ENCODE measurements at regions not wholly inside any gene's neighbourhood (a gene's known extent, or its start where the extent isn't known, plus 50 kb on each side); places are given as distances from the start of the nearest gene placed in this dataset.

DNA sequence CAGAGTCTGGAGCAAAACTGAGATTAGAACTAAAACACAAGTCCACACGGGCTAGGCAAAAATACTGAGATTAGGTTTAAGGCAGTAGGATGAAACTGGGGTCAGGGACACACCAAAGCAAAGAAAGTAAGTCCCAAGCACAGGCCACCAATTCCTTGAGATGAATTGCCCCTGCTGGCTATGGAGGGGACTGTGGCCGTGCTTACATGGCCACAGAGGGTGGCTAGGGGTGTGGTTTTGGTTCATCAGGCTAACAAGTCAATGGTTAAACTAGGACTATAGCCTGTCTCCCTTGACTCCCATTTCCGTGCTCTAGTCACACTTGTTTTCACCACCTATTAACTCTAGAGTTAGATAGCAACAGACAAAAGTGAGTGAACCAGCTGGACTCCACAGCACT lies 394.8 kb downstream of the PBX1 start:
- TF ChIP-seq, protein P1, sequence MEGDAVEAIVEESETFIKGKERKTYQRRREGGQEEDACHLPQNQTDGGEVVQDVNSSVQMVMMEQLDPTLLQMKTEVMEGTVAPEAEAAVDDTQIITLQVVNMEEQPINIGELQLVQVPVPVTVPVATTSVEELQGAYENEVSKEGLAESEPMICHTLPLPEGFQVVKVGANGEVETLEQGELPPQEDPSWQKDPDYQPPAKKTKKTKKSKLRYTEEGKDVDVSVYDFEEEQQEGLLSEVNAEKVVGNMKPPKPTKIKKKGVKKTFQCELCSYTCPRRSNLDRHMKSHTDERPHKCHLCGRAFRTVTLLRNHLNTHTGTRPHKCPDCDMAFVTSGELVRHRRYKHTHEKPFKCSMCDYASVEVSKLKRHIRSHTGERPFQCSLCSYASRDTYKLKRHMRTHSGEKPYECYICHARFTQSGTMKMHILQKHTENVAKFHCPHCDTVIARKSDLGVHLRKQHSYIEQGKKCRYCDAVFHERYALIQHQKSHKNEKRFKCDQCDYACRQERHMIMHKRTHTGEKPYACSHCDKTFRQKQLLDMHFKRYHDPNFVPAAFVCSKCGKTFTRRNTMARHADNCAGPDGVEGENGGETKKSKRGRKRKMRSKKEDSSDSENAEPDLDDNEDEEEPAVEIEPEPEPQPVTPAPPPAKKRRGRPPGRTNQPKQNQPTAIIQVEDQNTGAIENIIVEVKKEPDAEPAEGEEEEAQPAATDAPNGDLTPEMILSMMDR (IDR thresholded peaks at IDR 0.05) = no peak
- no peak for TF ChIP-seq POLR2A (IDR thresholded peaks at IDR 0.05)

All from lower leg skin (tissue), 3 donors.